B cell (primary cell): ENCODE measurements at regions not wholly inside any gene's neighbourhood (a gene's known extent, or its start where the extent isn't known, plus 50 kb on each side); places are given as distances from the start of the nearest gene placed in this dataset.

Source experiments
- CTCF ChIP-seq: fragments of 200-600 bp; IDR thresholded peaks from one replicate; pipeline ENCODE4 v1.8.0; 2022; ENCODE audit warnings: antibody characterized with exemption, mild to moderate bottlenecking
- EZH2 ChIP-seq: IDR thresholded peaks from 2 replicates; pipeline ENCODE4 v1.6.1; 2012; ENCODE audit warnings: borderline replicate concordance, low read depth, mild to moderate bottlenecking, moderate library complexity, low read length; ENCODE audit not compliant: insufficient read depth, poor library complexity, severe bottlenecking

- no peak for TF ChIP-seq EZH2
- no peak for TF ChIP-seq CTCF
Measured at GRCh38 chr13:93144031-93144430, 82.6 kb upstream of the GPC6 start.
